Endothelial cell of umbilical vein (primary cell): ENCODE measurements at regions not wholly inside any gene's neighbourhood (a gene's known extent, or its start where the extent isn't known, plus 50 kb on each side); places are given as distances from the start of the nearest gene placed in this dataset.

ENCODE experiments used
- BruUV-seq: library from RNA; stranded (reverse); fragments of 400-500 nt; replicated peaks from 2 replicates; lab custom pipeline; 2021; lab: Mats Ljungman, UMichigan
- CTCF ChIA-PET: fragments of 300-600, 350-600 bp; sonication (Branson Sonifier 250); formaldehyde crosslinking; loops from one replicate; lab custom pipeline; 2021; ENCODE audit warnings: antibody characterized with exemption, inconsistent platforms; lab: Charles Lee
- POLR2A ChIA-PET: fragments of 300-600, 350-600 bp; sonication (Branson Sonifier 250); formaldehyde crosslinking; loops from one replicate; lab custom pipeline; 2021; ENCODE audit warnings: antibody characterized with exemption, inconsistent platforms; lab: Charles Lee
- DNase-seq: peaks from one replicate; pipeline ENCODE4 v3.0.0-alpha.2; 2011; ENCODE audit warnings: low read depth, low spot score
- FAIRE-seq: peaks from 2 replicates; lab custom pipeline; 2011; peaks lifted over from hg19 to GRCh38; lab: Jason Lieb, UNC
- H2AFZ ChIP-seq: 2 replicates; pipeline ENCODE4 v1.6.0; 2012; ENCODE audit warnings: low read depth, low read length, control low read depth, inconsistent platforms
- H3K27ac ChIP-seq: 2 replicates; pipeline ENCODE4 v1.5.1; 2011; ENCODE audit warnings: low read depth, mild to moderate bottlenecking, control low read depth, low read length, moderate library complexity; ENCODE audit not compliant: insufficient read depth
- H3K27me3 ChIP-seq, 2 experiments: 2 replicates each; pipeline versions ENCODE4 v1.6.0 to v1.6.1; 2011; ENCODE audit warnings: low read length in 2 of 2, mixed read lengths in 1 of 2; ENCODE audit not compliant: control insufficient read depth in 2 of 2, insufficient read depth in 2 of 2
- H3K36me3 ChIP-seq, 2 experiments: 2 replicates in 1 of 2; 3 replicates in 1 of 2; pipeline ENCODE4 v1.5.1; 2011; ENCODE audit warnings: low read length in 2 of 2, mild to moderate bottlenecking in 1 of 2, moderate library complexity in 1 of 2; ENCODE audit not compliant: control insufficient read depth in 2 of 2, insufficient read depth in 2 of 2; ENCODE audit errors: extremely low read depth in 1 of 2
- H3K4me1 ChIP-seq: 3 replicates; pipeline ENCODE4 v1.5.1; 2011; ENCODE audit warnings: mild to moderate bottlenecking, low read length; ENCODE audit not compliant: control insufficient read depth, insufficient read depth; ENCODE audit errors: extremely low read depth
- H3K4me2 ChIP-seq: 2 replicates; pipeline ENCODE4 v1.6.1; 2011; ENCODE audit warnings: low read length, control low read depth, mixed read lengths; ENCODE audit not compliant: insufficient read depth
- H3K4me3 ChIP-seq, 3 experiments: fragments of 200-600 bp in 1 of 3; sonication (generic), shearing (Covaris generic) in 1 of 3; replicated peaks in 1 of 3; 2 replicates each; pipeline ENCODE4 v1.5.1; 2011 to 2016; ENCODE audit warnings: control low read depth in 3 of 3, low read length in 3 of 3, mild to moderate bottlenecking in 2 of 3, inconsistent platforms in 1 of 3, low read depth in 1 of 3, moderate library complexity in 1 of 3; ENCODE audit not compliant: insufficient read depth in 1 of 3
- H3K79me2 ChIP-seq: 2 replicates; pipeline ENCODE4 v1.6.0; 2012; ENCODE audit warnings: low read length, inconsistent platforms; ENCODE audit not compliant: control insufficient read depth, insufficient read depth
- H3K9ac ChIP-seq: replicated peaks from 2 replicates; pipeline ENCODE3; 2011; ENCODE audit warnings: low read length, control low read depth; ENCODE audit not compliant: insufficient read depth; ENCODE audit errors: extremely low read depth
- H3K9me1 ChIP-seq: replicated peaks from 3 replicates; pipeline ENCODE4 v1.6.0; 2011; ENCODE audit warnings: mild to moderate bottlenecking, low read length; ENCODE audit not compliant: control insufficient read depth, insufficient read depth; ENCODE audit errors: extremely low read depth
- H3K9me3 ChIP-seq: replicated peaks from 2 replicates; pipeline ENCODE4 v1.5.1; 2012; ENCODE audit warnings: low read length, inconsistent platforms; ENCODE audit not compliant: control insufficient read depth, insufficient read depth
- H4K20me1 ChIP-seq: replicated peaks from 2 replicates; pipeline ENCODE3; 2011; ENCODE audit warnings: mild to moderate bottlenecking, low read length; ENCODE audit not compliant: control insufficient read depth, insufficient read depth; ENCODE audit errors: extremely low read depth
- CTCF ChIP-seq, 2 donors: IDR thresholded peaks; 1 replicate in 1 of 2; 2 replicates in 1 of 2; pipeline ENCODE4 v1.5.1; 2011; ENCODE audit warnings: low read length in 2 of 2, mild to moderate bottlenecking in 2 of 2, moderate library complexity in 2 of 2, control low read depth in 1 of 2, inconsistent platforms in 1 of 2, low read depth in 1 of 2; ENCODE audit not compliant: insufficient read depth in 1 of 2; ENCODE audit errors: extremely low read depth in 1 of 2
- EZH2 ChIP-seq: IDR thresholded peaks from 2 replicates; pipeline ENCODE4 v1.6.1; 2012; ENCODE audit warnings: borderline replicate concordance, low read depth, mild to moderate bottlenecking, moderate library complexity, low read length, inconsistent platforms; ENCODE audit not compliant: severe bottlenecking
- FOS ChIP-seq: IDR thresholded peaks from 2 replicates; pipeline ENCODE4 v1.6.1; 2011; ENCODE audit warnings: mild to moderate bottlenecking, low read length, moderate library complexity, borderline replicate concordance; ENCODE audit not compliant: insufficient read depth
- GATA2 ChIP-seq: IDR thresholded peaks from 2 replicates; pipeline ENCODE4 v1.7.0; 2011; ENCODE audit warnings: low read depth, mild to moderate bottlenecking, moderate library complexity, mixed read lengths, low read length; ENCODE audit not compliant: insufficient read length, insufficient read depth
- JUN ChIP-seq: IDR thresholded peaks from 2 replicates; pipeline ENCODE4 v1.6.1; 2011; ENCODE audit warnings: borderline replicate concordance, low read depth; ENCODE audit not compliant: insufficient read length, insufficient read depth
- MAX ChIP-seq: IDR thresholded peaks from 2 replicates; pipeline ENCODE4 v1.6.1; 2011; ENCODE audit not compliant: insufficient read depth, insufficient read length
- MYC ChIP-seq: IDR thresholded peaks from one replicate; pipeline ENCODE4 v1.6.1; 2011; ENCODE audit warnings: mild to moderate bottlenecking, low read depth, low read length
- POLR2A ChIP-seq: IDR thresholded peaks from 2 replicates; pipeline ENCODE4 v1.6.1; 2012; ENCODE audit warnings: low read depth, mild to moderate bottlenecking, control low read depth, low read length
- POLR2AphosphoS5 ChIP-seq: IDR thresholded peaks from 2 replicates; pipeline ENCODE4 v1.6.1; 2012; ENCODE audit warnings: low read depth, mild to moderate bottlenecking, control low read depth, low read length, moderate library complexity; ENCODE audit not compliant: insufficient read depth
- dilution Hi-C: fragments of 300-500 bp; cut with MboI; formaldehyde crosslinking; loops from one replicate; pipeline ENCODE4 v1.15.0; 2019; ENCODE audit warnings: low sequenced_read_pairs; ENCODE audit not compliant: extremely low pct_ligation_motif_present
- intact Hi-C: fragments of 100-400 bp; cut with micrococcal nuclease; formaldehyde crosslinking; loops from one replicate; pipeline ENCODE4 v1.10.0; 2022

GRCh38 chr11:134763030-134763388 is 351.0 kb upstream of the B3GAT1 start:
- Histone ChIP-seq H3K4me2 (no peak overlapping the region), H3K27me3 (no peaks in the 10 kb centered on the region), H3K79me2 (no peaks in the 10 kb centered on the region), H3K4me1 (no peaks in the 10 kb centered on the region), H3K4me3 (no peak overlapping the region), H2AFZ (no peak overlapping the region), H3K9me1 (no peaks in the 10 kb centered on the region), H3K9me3 (no peaks in the 10 kb centered on the region), H3K9ac (no peak overlapping the region), H3K36me3 (no peaks in the 10 kb centered on the region), H3K27ac (no peak overlapping the region), H4K20me1 (no peaks in the 10 kb centered on the region)
- dilution Hi-C loops (no loop called here), intact Hi-C loops (no loop called here)
- TF ChIP-seq MAX, result no peak
- FAIRE-seq, result no peak
- DNase-seq, result no peak
- no TSS peak for BruUV-seq
- POLR2A ChIA-PET, result no interaction called here
- CTCF ChIA-PET, result no interaction called here

- H3K27ac ChIP-seq, result no peak overlapping the region
- FAIRE-seq, result no peak
- no peak overlapping the region for H2AFZ ChIP-seq
- H3K9ac ChIP-seq, result no peak overlapping the region
- no peaks in the 10 kb centered on the region for H3K4me1 ChIP-seq
- H3K36me3 ChIP-seq, result no peaks in the 10 kb centered on the region
- H3K4me2 ChIP-seq, result no peak overlapping the region
- no peak overlapping the region for H3K4me3 ChIP-seq
- no TSS peak for BruUV-seq
- POLR2A ChIA-PET, result no interaction called here
- TF ChIP-seq JUN, result no peak
- TF ChIP-seq FOS, result no peak
- no peak for TF ChIP-seq GATA2
- TF ChIP-seq POLR2A, result no peak
- no peak for TF ChIP-seq EZH2
- no peak for TF ChIP-seq MYC
- TF ChIP-seq MAX, result no peak
- no peak for TF ChIP-seq CTCF (IDR thresholded peaks at IDR 0.05; ENCODE audit: extremely low read depth in 1 of 2, insufficient read depth in 1 of 2, low read depth in 1 of 2, low read length in 2 of 2)
- TF ChIP-seq POLR2AphosphoS5, result no peak
- DNase-seq, result no peak
- no peaks in the 10 kb centered on the region for H4K20me1 ChIP-seq
- intact Hi-C loops, result no loop called here
- H3K27me3 ChIP-seq, result no peaks in the 10 kb centered on the region
- no peaks in the 10 kb centered on the region for H3K9me1 ChIP-seq
- no peaks in the 10 kb centered on the region for H3K9me3 ChIP-seq
- dilution Hi-C loops, result no loop called here
- H3K79me2 ChIP-seq, result no peaks in the 10 kb centered on the region
- CTCF ChIA-PET, result no interaction called here
Observed at GRCh38 chr11:134762248-134763029, 350.4 kb upstream of the B3GAT1 start.
